ENCODE measurements at regions not wholly inside any gene's neighbourhood (a gene's known extent, or its start where the extent isn't known, plus 50 kb on each side); places are given as distances from the start of the nearest gene placed in this dataset.

DNA sequence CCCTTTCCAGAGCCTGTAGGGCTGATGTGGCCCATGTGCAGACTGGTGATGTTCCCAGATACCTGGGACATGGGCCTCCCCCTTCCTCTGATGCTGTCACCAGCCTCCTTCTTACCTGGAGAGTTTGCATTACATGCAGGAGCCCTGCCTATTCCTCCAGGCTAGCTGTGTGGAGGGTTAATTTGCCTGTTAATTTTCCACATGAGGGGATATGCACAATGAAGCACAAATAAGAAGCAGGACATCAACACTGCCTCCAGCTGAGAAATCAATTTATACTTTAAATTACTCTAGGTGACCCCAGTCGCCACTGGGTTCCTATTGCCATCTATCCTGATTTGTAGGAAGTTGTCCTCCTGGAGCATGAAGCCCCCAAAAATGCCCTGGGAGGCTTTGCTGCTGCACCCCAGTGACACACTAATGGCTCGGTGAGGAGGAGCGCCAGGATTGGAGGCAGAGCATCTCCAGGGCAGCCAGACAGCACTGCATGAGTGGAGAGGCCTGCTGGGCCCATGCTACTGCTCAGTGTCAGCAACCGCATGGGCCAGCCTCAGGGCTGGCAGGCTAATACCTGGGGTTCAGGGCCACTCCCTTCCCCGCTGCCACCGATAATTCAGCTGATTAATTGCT lies 101.6 kb upstream of the USP47 start (continued):
- TF ChIP-seq MAX (IDR thresholded peaks at IDR 0.05; ENCODE audit: low read depth) (no peak), TAF1 (IDR thresholded peaks at IDR 0.05; ENCODE audit: borderline replicate concordance, low read depth, low read length) (no peak)

DNA sequence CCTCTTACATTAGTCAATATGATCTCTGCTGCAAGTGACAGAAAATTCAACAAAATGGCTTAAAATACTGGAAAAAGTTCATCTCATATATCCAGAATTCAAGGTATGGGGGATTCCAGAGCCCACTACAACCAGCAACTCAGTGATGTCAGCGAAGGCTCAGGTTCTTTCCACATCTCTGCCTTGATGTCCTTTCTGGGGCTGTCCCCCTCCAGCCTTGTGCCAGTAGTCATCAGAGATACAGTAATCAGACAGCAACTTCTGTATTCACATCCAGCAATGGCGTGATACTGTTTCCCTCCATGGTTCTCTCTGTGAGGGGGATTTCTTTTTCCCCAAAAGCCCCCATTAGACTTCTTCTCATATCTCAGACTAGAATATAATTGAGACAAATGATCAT lies 103.4 kb upstream of the USP47 start:
- no peak for DNase-seq
- Histone ChIP-seq H3F3A (replicated peaks; ENCODE audit: insufficient read depth) (no peaks in the 10 kb centered on the region), H3K4me3 (ENCODE audit: low read depth in 2 of 2, low read length in 1 of 2) (no peak overlapping the region), H3K9ac (no peak overlapping the region), H2AFZ (ENCODE audit: low read depth) (no peak overlapping the region), H4K20me1 (ENCODE audit: insufficient read depth) (no peaks in the 10 kb centered on the region), H3K9me3 (no peaks in the 10 kb centered on the region), H3K9me2 (no peaks in the 10 kb centered on the region), H3K27me3 (ENCODE audit: insufficient read depth) (peaks cover 9% of the 10 kb centered on the region; the same call in 1 of the 2 replicates), H3K4me2 (no peak overlapping the region), H3K79me2 (ENCODE audit: insufficient read depth) (no peaks in the 10 kb centered on the region), H3K4me1 (ENCODE audit: control insufficient read depth in 1 of 2, insufficient read depth in 2 of 2, low read depth in 1 of 2, low read length in 1 of 2) (peaks cover 0 to 3% of the 10 kb centered on the region in 2 experiments; a peak in 1 of 4 replicates), H3K27ac (ENCODE audit: low read depth in 2 of 2, low read length in 1 of 2) (no peak overlapping the region), H3K36me3 (replicated peaks in 1 of 2; ENCODE audit: control insufficient read depth in 1 of 2, insufficient read depth in 2 of 2, low read length in 1 of 2) (no peaks in the 10 kb centered on the region)
- POLR2A ChIA-PET, result no interaction called here
- CTCF ChIA-PET, result interaction anchor here (0.7 to 1.1 kb wide), 2 partner anchors 11 to 48 kb away, joined by 3 read pairs; no protein-coding TSS in a partner anchor
- TF ChIP-seq EP300 (IDR thresholded peaks at IDR 0.05; ENCODE audit: borderline replicate concordance in 1 of 2, low read depth in 1 of 2, low read length in 1 of 2), result no peak
- no peak for TF ChIP-seq TCF12 (IDR thresholded peaks at IDR 0.05)
- no peak for TF ChIP-seq POLR2AphosphoS5 (IDR thresholded peaks at IDR 0.05; ENCODE audit: low read depth, low read length)
- TF ChIP-seq SIN3A (IDR thresholded peaks at IDR 0.05; ENCODE audit: borderline replicate concordance, low read depth, low read length), result no peak
- TF ChIP-seq NFIC (IDR thresholded peaks at IDR 0.05; ENCODE audit: borderline replicate concordance), result no peak
- no peak for TF ChIP-seq IRF3 (IDR thresholded peaks at IDR 0.05; ENCODE audit: low read depth, low read length)
- no peak for TF ChIP-seq RAD21 (IDR thresholded peaks at IDR 0.05; ENCODE audit: low read length)
- TF ChIP-seq, protein P1, sequence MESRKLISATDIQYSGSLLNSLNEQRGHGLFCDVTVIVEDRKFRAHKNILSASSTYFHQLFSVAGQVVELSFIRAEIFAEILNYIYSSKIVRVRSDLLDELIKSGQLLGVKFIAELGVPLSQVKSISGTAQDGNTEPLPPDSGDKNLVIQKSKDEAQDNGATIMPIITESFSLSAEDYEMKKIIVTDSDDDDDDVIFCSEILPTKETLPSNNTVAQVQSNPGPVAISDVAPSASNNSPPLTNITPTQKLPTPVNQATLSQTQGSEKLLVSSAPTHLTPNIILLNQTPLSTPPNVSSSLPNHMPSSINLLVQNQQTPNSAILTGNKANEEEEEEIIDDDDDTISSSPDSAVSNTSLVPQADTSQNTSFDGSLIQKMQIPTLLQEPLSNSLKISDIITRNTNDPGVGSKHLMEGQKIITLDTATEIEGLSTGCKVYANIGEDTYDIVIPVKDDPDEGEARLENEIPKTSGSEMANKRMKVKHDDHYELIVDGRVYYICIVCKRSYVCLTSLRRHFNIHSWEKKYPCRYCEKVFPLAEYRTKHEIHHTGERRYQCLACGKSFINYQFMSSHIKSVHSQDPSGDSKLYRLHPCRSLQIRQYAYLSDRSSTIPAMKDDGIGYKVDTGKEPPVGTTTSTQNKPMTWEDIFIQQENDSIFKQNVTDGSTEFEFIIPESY (IDR thresholded peaks at IDR 0.05; ENCODE audit: borderline replicate concordance, low read depth), result no peak
- TF ChIP-seq EZH2phosphoT487 (IDR thresholded peaks at IDR 0.05; ENCODE audit: borderline replicate concordance, low read depth), result no peak
- TF ChIP-seq MEF2A (IDR thresholded peaks at IDR 0.05; ENCODE audit: borderline replicate concordance, low read depth), result no peak
- no peak for TF ChIP-seq USF1 (IDR thresholded peaks at IDR 0.05; ENCODE audit: borderline replicate concordance, low read depth)
- 35% methylated on average over 2 of the region's 2 CpGs for WGBS (ENCODE audit: low lambda C conversion rate)

All from SK-N-SH (cell line).